HepG2 (cell line): ENCODE measurements at regions not wholly inside any gene's neighbourhood (a gene's known extent, or its start where the extent isn't known, plus 50 kb on each side); places are given as distances from the start of the nearest gene placed in this dataset.
"Not testable (repeated sequence)": the region's sequence is repeated elsewhere in the genome, so short reads cannot be mapped to it uniquely, and the experiment has no call there.

Experiments
- ELF3 ChIP-seq: IDR thresholded peaks from 2 replicates; pipeline ENCODE4 v1.6.1; 2016; ENCODE audit warnings: missing genetic modification reagents, missing compliant biosample characterization
- FOXA1 ChIP-seq, 2 experiments: fragments of 450-650 bp in 1 of 2; sonication (generic) in 1 of 2; formaldehyde crosslinking in 1 of 2; IDR thresholded peaks; 2 replicates each; pipeline versions ENCODE4 v1.4.0 to v1.6.1; 2016 to 2020; ENCODE audit warnings: missing genetic modification reagents in 1 of 2
- GABPB1 ChIP-seq: IDR thresholded peaks from 2 replicates; pipeline ENCODE4 v1.6.1; 2016; ENCODE audit warnings: mild to moderate bottlenecking, missing genetic modification reagents, moderate library complexity, missing compliant biosample characterization
- GATAD1 ChIP-seq: IDR thresholded peaks from 2 replicates; pipeline ENCODE4 v1.6.1; 2016; ENCODE audit warnings: missing genetic modification reagents, missing compliant biosample characterization
- HNRNPLL ChIP-seq: fragments of 200-400 bp; formaldehyde crosslinking; IDR thresholded peaks from 2 replicates; pipeline ENCODE4 v1.6.1; 2017; ENCODE audit warnings: mild to moderate bottlenecking, low read depth, low read length; ENCODE audit not compliant: poor library complexity, severe bottlenecking
- KDM2A ChIP-seq: sonication (generic); formaldehyde crosslinking; IDR thresholded peaks from 2 replicates; pipeline ENCODE4 v1.4.0; 2020; ENCODE audit warnings: low read depth, missing genetic modification reagents, borderline replicate concordance
- POLR2A ChIP-seq, 2 experiments: IDR thresholded peaks; 2 replicates each; pipeline ENCODE4 v1.6.1; 2011; ENCODE audit warnings: low read depth in 2 of 2, low read length in 2 of 2, mild to moderate bottlenecking in 1 of 2, moderate library complexity in 1 of 2; ENCODE audit not compliant: insufficient read depth in 1 of 2
- SAP130 ChIP-seq: IDR thresholded peaks from 2 replicates; pipeline ENCODE4 v1.6.1; 2016; ENCODE audit warnings: low read depth
- SKI ChIP-seq: fragments of 450-650 bp; IDR thresholded peaks from one replicate; pipeline ENCODE4 v1.6.1; 2018; ENCODE audit warnings: mild to moderate bottlenecking; ENCODE audit not compliant: partially characterized antibody
- THAP11 ChIP-seq: IDR thresholded peaks from 2 replicates; pipeline ENCODE4 v1.6.1; 2016; ENCODE audit warnings: missing biosample characterization, missing genetic modification reagents
- YEATS2 ChIP-seq: sonication (generic); formaldehyde crosslinking; IDR thresholded peaks from 2 replicates; pipeline ENCODE4 v1.4.0; 2020; ENCODE audit warnings: missing genetic modification reagents, borderline replicate concordance
- ZNF232 ChIP-seq: sonication (generic); formaldehyde crosslinking; IDR thresholded peaks from 2 replicates; pipeline ENCODE4 v1.4.0; 2020; ENCODE audit warnings: missing genetic modification reagents, borderline replicate concordance
- ZNF263 ChIP-seq: sonication (generic); formaldehyde crosslinking; IDR thresholded peaks from 2 replicates; pipeline ENCODE4 v1.4.0; 2020; ENCODE audit warnings: missing genetic modification reagents
- ZNF292 ChIP-seq: sonication (generic); formaldehyde crosslinking; IDR thresholded peaks from 2 replicates; pipeline ENCODE4 v1.8.1; 2022; ENCODE audit warnings: mild to moderate bottlenecking, low read depth, missing genetic modification reagents, borderline replicate concordance
- TF ChIP-seq, protein P1 (sequence below): sonication (generic); formaldehyde crosslinking; IDR thresholded peaks from 2 replicates; pipeline ENCODE4 v1.4.0; 2020; ENCODE audit warnings: missing genetic modification reagents
- TF ChIP-seq, protein P2 (sequence below): IDR thresholded peaks from 2 replicates; pipeline ENCODE4 v1.6.1; 2016
- TF ChIP-seq, protein P3 (sequence below): sonication (generic); formaldehyde crosslinking; IDR thresholded peaks from 2 replicates; pipeline ENCODE4 v1.4.0; 2020; ENCODE audit warnings: missing genetic modification reagents
- TF ChIP-seq, protein P4 (sequence below): sonication (generic); formaldehyde crosslinking; IDR thresholded peaks from 2 replicates; pipeline ENCODE4 v1.4.0; 2020; ENCODE audit warnings: missing genetic modification reagents
- TF ChIP-seq, protein P5 (sequence below): IDR thresholded peaks from 2 replicates; pipeline ENCODE4 v1.6.1; 2016; ENCODE audit warnings: mild to moderate bottlenecking, missing biosample characterization, missing genetic modification reagents
- TF ChIP-seq, protein P6 (sequence below): IDR thresholded peaks from 2 replicates; pipeline ENCODE4 v1.6.1; 2016; ENCODE audit warnings: missing genetic modification reagents, missing compliant biosample characterization

DNA sequence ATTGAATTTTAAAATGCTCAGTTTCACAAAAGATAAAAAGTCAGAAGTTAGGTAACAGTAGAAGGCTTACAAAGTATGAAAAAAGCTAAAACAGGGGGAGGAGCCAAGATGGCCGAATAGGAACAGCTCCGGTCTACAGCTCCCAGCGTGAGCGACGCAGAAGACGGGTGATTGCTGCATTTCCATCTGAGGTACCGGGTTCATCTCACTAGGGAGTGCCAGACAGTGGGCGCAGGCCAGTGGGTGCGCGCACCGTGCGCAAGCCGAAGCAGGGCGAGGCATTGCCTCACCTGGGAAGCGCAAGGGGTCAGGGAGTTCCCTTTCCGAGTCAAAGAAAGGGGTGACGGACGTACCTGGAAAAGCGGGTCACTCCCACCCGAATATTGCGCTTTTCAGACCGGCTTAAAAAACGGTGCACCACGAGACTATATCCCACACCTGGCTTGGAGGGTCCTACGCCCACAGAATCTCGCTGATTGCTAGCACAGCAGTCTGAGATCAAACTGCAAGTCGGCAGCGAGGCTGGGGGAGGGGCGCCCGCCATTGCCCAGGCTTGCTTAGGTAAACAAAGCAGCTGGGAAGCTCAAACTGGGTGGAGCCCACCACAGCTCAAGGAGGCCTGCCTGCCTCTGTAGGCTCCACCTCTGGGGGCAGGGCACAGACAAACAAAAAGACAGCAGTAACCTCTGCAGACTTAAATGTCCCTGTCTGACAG, 420.6 kb downstream of the ZFHX3 start (continued):
- TF ChIP-seq SKI (peak; percentile 52), ZNF232 (CRISPR knock-in tag) (0 out of 2 replicates have a peak, but pooled peaks have one; percentile 45), KDM2A (CRISPR knock-in tag) (peak; percentile 54; the same call in 1 of the 2 replicates), GATAD1 (CRISPR knock-in tag) (0 out of 2 replicates have a peak, but pooled peaks have one; percentile 17), HNRNPLL (peak; percentile 81), SAP130 (CRISPR knock-in tag) (peak; percentile 55), POLR2A (IDR thresholded peaks at IDR 0.05; ENCODE audit: insufficient read depth in 1 of 2, low read depth in 2 of 2, low read length in 2 of 2) (peak; percentile 35 to 64; a peak in 3 of 4 replicates), ELF3 (peak; percentile 28; the same call in 1 of the 2 replicates), ZNF263 (CRISPR knock-in tag) (peak; percentile 35; the same call in 1 of the 2 replicates), GABPB1 (peak; percentile 62), ZNF292 (CRISPR knock-in tag) (0 out of 2 replicates have a peak, but pooled peaks have one; percentile 26), YEATS2 (0 out of 2 replicates have a peak, but pooled peaks have one; percentile 17), FOXA1 (CRISPR knock-in tag; IDR thresholded peaks at IDR 0.05) (peak; percentile 58), THAP11 (0 out of 2 replicates have a peak, but pooled peaks have one; percentile 12)
- TF ChIP-seq, protein P1, sequence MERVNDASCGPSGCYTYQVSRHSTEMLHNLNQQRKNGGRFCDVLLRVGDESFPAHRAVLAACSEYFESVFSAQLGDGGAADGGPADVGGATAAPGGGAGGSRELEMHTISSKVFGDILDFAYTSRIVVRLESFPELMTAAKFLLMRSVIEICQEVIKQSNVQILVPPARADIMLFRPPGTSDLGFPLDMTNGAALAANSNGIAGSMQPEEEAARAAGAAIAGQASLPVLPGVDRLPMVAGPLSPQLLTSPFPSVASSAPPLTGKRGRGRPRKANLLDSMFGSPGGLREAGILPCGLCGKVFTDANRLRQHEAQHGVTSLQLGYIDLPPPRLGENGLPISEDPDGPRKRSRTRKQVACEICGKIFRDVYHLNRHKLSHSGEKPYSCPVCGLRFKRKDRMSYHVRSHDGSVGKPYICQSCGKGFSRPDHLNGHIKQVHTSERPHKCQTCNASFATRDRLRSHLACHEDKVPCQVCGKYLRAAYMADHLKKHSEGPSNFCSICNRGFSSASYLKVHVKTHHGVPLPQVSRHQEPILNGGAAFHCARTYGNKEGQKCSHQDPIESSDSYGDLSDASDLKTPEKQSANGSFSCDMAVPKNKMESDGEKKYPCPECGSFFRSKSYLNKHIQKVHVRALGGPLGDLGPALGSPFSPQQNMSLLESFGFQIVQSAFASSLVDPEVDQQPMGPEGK (CRISPR knock-in tag): 0 out of 2 replicates have a peak, but pooled peaks have one; percentile 8
- TF ChIP-seq, protein P2, sequence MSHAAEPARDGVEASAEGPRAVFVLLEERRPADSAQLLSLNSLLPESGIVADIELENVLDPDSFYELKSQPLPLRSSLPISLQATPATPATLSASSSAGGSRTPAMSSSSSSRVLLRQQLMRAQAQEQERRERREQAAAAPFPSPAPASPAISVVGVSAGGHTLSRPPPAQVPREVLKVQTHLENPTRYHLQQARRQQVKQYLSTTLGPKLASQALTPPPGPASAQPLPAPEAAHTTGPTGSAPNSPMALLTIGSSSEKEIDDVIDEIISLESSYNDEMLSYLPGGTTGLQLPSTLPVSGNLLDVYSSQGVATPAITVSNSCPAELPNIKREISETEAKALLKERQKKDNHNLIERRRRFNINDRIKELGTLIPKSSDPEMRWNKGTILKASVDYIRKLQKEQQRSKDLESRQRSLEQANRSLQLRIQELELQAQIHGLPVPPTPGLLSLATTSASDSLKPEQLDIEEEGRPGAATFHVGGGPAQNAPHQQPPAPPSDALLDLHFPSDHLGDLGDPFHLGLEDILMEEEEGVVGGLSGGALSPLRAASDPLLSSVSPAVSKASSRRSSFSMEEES (CRISPR knock-in tag): peak; percentile 31; the same call in 1 of the 2 replicates
- TF ChIP-seq, protein P3, sequence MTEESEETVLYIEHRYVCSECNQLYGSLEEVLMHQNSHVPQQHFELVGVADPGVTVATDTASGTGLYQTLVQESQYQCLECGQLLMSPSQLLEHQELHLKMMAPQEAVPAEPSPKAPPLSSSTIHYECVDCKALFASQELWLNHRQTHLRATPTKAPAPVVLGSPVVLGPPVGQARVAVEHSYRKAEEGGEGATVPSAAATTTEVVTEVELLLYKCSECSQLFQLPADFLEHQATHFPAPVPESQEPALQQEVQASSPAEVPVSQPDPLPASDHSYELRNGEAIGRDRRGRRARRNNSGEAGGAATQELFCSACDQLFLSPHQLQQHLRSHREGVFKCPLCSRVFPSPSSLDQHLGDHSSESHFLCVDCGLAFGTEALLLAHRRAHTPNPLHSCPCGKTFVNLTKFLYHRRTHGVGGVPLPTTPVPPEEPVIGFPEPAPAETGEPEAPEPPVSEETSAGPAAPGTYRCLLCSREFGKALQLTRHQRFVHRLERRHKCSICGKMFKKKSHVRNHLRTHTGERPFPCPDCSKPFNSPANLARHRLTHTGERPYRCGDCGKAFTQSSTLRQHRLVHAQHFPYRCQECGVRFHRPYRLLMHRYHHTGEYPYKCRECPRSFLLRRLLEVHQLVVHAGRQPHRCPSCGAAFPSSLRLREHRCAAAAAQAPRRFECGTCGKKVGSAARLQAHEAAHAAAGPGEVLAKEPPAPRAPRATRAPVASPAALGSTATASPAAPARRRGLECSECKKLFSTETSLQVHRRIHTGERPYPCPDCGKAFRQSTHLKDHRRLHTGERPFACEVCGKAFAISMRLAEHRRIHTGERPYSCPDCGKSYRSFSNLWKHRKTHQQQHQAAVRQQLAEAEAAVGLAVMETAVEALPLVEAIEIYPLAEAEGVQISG: peak; percentile 47
- TF ChIP-seq, protein P4, sequence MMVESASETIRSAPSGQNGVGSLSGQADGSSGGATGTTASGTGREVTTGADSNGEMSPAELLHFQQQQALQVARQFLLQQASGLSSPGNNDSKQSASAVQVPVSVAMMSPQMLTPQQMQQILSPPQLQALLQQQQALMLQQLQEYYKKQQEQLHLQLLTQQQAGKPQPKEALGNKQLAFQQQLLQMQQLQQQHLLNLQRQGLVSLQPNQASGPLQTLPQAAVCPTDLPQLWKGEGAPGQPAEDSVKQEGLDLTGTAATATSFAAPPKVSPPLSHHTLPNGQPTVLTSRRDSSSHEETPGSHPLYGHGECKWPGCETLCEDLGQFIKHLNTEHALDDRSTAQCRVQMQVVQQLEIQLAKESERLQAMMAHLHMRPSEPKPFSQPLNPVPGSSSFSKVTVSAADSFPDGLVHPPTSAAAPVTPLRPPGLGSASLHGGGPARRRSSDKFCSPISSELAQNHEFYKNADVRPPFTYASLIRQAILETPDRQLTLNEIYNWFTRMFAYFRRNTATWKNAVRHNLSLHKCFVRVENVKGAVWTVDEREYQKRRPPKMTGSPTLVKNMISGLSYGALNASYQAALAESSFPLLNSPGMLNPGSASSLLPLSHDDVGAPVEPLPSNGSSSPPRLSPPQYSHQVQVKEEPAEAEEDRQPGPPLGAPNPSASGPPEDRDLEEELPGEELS: peak; percentile 28; the same call in 1 of the 2 replicates
- TF ChIP-seq, protein P5, sequence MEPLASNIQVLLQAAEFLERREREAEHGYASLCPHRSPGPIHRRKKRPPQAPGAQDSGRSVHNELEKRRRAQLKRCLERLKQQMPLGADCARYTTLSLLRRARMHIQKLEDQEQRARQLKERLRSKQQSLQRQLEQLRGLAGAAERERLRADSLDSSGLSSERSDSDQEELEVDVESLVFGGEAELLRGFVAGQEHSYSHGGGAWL (CRISPR knock-in tag): peak; percentile 53; the same call in 1 of the 2 replicates
- TF ChIP-seq FOXA1 (IDR thresholded peaks at IDR 0.05): not testable (repeated sequence)
- TF ChIP-seq, protein P6, sequence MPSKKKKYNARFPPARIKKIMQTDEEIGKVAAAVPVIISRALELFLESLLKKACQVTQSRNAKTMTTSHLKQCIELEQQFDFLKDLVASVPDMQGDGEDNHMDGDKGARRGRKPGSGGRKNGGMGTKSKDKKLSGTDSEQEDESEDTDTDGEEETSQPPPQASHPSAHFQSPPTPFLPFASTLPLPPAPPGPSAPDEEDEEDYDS: peak; percentile 53; the same call in 1 of the 2 replicates
